PC-9 (cell line): ENCODE measurements at regions not wholly inside any gene's neighbourhood (a gene's known extent, or its start where the extent isn't known, plus 50 kb on each side); places are given as distances from the start of the nearest gene placed in this dataset.

Experiments
- BruUV-seq: library from RNA; stranded (reverse); fragments of 400-500 nt; replicated peaks from 2 replicates; lab custom pipeline; 2021; lab: Mats Ljungman, UMichigan
- CTCF ChIA-PET: fragments of 300-600 bp; sonication (Branson Sonifier 250); formaldehyde crosslinking; loops from one replicate; lab custom pipeline; 2022; ENCODE audit warnings: antibody characterized with exemption; lab: Charles Lee
- POLR2A ChIA-PET: fragments of 300-600 bp; sonication (Branson Sonifier 250); formaldehyde crosslinking; loops from one replicate; lab custom pipeline; 2022; ENCODE audit warnings: antibody characterized with exemption; ENCODE audit not compliant: unreplicated experiment; lab: Charles Lee
- DNase-seq, 2 experiments: peaks; one replicate each; pipeline versions ENCODE4 v3.0.0 to v3.0.0-alpha.2; 2015 to 2022; ENCODE audit warnings: mixed read lengths in 1 of 2
- H2AFZ ChIP-seq: fragments of 200-600 bp; sonication (generic); 2 replicates; pipeline ENCODE4 v1.8.1; 2017; ENCODE audit warnings: antibody characterized with exemption
- H3F3A ChIP-seq: fragments of 200-600 bp; sonication (generic); 2 replicates; pipeline ENCODE4 v1.8.1; 2017; ENCODE audit warnings: antibody characterized with exemption, mild to moderate bottlenecking, low read depth; ENCODE audit not compliant: insufficient read depth
- H3K27ac ChIP-seq: fragments of 200-600 bp; sonication (generic); 2 replicates; pipeline ENCODE4 v1.6.1; 2016; ENCODE audit warnings: mixed run types
- H3K27me3 ChIP-seq: fragments of 200-600 bp; sonication (generic); 2 replicates; pipeline ENCODE4 v1.6.1; 2016; ENCODE audit warnings: low read depth, mixed run types; ENCODE audit not compliant: insufficient read depth
- H3K36me3 ChIP-seq: fragments of 200-600 bp; sonication (generic); 2 replicates; pipeline ENCODE4 v1.6.1; 2016; ENCODE audit warnings: low read depth, mixed run types
- H3K4me1 ChIP-seq: fragments of 200-600 bp; sonication (generic); replicated peaks from 2 replicates; pipeline ENCODE4 v1.6.1; 2016; ENCODE audit warnings: mixed run types; ENCODE audit not compliant: insufficient read depth
- H3K4me2 ChIP-seq: fragments of 200-600 bp; sonication (generic); 2 replicates; pipeline ENCODE4 v1.6.1; 2017; ENCODE audit warnings: mixed run types
- H3K4me3 ChIP-seq: fragments of 200-600 bp; sonication (generic); 2 replicates; pipeline ENCODE4 v1.6.1; 2016; ENCODE audit warnings: mixed run types
- H3K79me2 ChIP-seq: fragments of 200-600 bp; sonication (generic); 2 replicates; pipeline ENCODE4 v1.6.1; 2017; ENCODE audit warnings: low read depth, mixed run types
- H3K9me2 ChIP-seq: fragments of 200-600 bp; sonication (generic); 2 replicates; pipeline ENCODE4 v1.8.1; 2017; ENCODE audit warnings: mild to moderate bottlenecking; ENCODE audit not compliant: insufficient read depth
- H3K9me3 ChIP-seq: fragments of 200-600 bp; sonication (generic); 2 replicates; pipeline ENCODE4 v1.8.1; 2016; ENCODE audit warnings: low read depth; ENCODE audit not compliant: insufficient read depth
- H4K20me1 ChIP-seq: fragments of 200-600 bp; sonication (generic); 2 replicates; pipeline ENCODE4 v1.8.1; 2017; ENCODE audit not compliant: insufficient read depth
- EZH2 ChIP-seq: fragments of 200-600 bp; sonication (generic); IDR thresholded peaks from 2 replicates; pipeline ENCODE4 v1.8.0; 2017; ENCODE audit warnings: antibody characterized with exemption, low read depth
- intact Hi-C: fragments of 100-400 bp; cut with micrococcal nuclease; formaldehyde crosslinking; loops from one replicate; pipeline ENCODE4 v1.10.0; 2022; ENCODE audit not compliant: unreplicated experiment
- TF ChIP-seq, protein P1 (sequence below): fragments of 200-600 bp; sonication (generic); conservative IDR thresholded peaks from 2 replicates; pipeline ENCODE4 v1.6.1; 2017; ENCODE audit warnings: mixed run types, antibody characterized with exemption, mild to moderate bottlenecking, moderate library complexity

DNA sequence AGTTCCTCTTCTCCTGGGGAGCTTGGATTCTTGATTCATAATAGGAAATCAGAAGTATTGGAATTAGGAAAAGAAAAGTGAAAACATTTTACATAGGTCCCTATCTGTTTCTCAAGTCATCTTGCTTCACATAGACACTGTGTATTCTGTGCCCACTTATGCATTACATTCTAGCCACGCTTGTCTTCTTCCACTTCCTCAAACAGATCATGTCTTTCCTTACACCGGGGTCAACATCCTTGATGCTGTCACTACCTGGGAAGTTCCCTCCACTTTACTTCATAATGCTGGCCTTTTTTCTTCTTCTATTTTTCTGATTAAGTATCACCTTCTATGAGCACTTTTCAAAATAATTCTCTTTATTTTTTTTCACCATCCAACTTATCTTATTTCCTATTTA, 606.4 kb upstream of the CDH8 start:
- CTCF ChIA-PET, result no interaction called here
- no peaks in the 10 kb centered on the region for H4K20me1 ChIP-seq
- no TSS peak for BruUV-seq
- H3K9me2 ChIP-seq, result no peaks in the 10 kb centered on the region
- POLR2A ChIA-PET, result no interaction called here
- H3K27ac ChIP-seq, result no peak overlapping the region
- no peaks in the 10 kb centered on the region for H3K9me3 ChIP-seq
- H3K27me3 ChIP-seq, result no peaks in the 10 kb centered on the region
- H3K4me3 ChIP-seq, result no peak overlapping the region
- no peak overlapping the region for H3K4me2 ChIP-seq
- H3K36me3 ChIP-seq, result no peaks in the 10 kb centered on the region
- H3K4me1 ChIP-seq, result no peaks in the 10 kb centered on the region
- intact Hi-C loops, result no loop called here
- DNase-seq, result no peak
- no peak overlapping the region for H2AFZ ChIP-seq
- no peaks in the 10 kb centered on the region for H3F3A ChIP-seq
- H3K79me2 ChIP-seq, result no peaks in the 10 kb centered on the region
- TF ChIP-seq EZH2, result no peak
- TF ChIP-seq, protein P1, sequence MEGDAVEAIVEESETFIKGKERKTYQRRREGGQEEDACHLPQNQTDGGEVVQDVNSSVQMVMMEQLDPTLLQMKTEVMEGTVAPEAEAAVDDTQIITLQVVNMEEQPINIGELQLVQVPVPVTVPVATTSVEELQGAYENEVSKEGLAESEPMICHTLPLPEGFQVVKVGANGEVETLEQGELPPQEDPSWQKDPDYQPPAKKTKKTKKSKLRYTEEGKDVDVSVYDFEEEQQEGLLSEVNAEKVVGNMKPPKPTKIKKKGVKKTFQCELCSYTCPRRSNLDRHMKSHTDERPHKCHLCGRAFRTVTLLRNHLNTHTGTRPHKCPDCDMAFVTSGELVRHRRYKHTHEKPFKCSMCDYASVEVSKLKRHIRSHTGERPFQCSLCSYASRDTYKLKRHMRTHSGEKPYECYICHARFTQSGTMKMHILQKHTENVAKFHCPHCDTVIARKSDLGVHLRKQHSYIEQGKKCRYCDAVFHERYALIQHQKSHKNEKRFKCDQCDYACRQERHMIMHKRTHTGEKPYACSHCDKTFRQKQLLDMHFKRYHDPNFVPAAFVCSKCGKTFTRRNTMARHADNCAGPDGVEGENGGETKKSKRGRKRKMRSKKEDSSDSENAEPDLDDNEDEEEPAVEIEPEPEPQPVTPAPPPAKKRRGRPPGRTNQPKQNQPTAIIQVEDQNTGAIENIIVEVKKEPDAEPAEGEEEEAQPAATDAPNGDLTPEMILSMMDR, result no peak

DNA sequence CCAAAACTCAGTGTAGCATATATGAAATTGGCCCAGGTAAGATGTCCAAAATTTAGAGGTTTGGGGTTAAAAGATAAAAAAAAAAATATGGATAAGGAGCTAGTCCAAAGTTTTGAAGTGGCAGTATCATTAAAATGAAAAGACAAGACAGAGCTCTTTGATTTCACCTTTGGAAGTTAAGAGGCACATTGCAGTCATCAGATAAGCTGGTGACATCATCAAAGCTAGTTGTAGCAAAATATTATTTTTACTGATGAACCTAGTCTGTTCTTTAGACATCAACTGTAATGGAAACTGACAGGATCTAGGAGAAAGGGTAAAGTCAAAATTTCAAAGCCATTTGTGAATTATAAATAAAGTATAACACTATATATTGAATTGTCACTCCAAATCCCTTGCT, 603.7 kb upstream of the CDH8 start:
- Histone ChIP-seq H3F3A (no peaks in the 10 kb centered on the region), H4K20me1 (no peaks in the 10 kb centered on the region), H3K27me3 (no peaks in the 10 kb centered on the region), H3K4me2 (no peak overlapping the region), H3K9me3 (no peaks in the 10 kb centered on the region), H3K9me2 (no peaks in the 10 kb centered on the region), H2AFZ (no peak overlapping the region), H3K79me2 (no peaks in the 10 kb centered on the region), H3K4me1 (no peaks in the 10 kb centered on the region), H3K36me3 (no peaks in the 10 kb centered on the region), H3K4me3 (no peak overlapping the region), H3K27ac (no peak overlapping the region)
- TF ChIP-seq, protein P1, result no peak
- TF ChIP-seq EZH2, result no peak
- no peak for DNase-seq
- ChIA-PET CTCF (no interaction called here), POLR2A (no interaction called here)
- intact Hi-C loops, result no loop called here
- BruUV-seq, result no TSS peak

DNA sequence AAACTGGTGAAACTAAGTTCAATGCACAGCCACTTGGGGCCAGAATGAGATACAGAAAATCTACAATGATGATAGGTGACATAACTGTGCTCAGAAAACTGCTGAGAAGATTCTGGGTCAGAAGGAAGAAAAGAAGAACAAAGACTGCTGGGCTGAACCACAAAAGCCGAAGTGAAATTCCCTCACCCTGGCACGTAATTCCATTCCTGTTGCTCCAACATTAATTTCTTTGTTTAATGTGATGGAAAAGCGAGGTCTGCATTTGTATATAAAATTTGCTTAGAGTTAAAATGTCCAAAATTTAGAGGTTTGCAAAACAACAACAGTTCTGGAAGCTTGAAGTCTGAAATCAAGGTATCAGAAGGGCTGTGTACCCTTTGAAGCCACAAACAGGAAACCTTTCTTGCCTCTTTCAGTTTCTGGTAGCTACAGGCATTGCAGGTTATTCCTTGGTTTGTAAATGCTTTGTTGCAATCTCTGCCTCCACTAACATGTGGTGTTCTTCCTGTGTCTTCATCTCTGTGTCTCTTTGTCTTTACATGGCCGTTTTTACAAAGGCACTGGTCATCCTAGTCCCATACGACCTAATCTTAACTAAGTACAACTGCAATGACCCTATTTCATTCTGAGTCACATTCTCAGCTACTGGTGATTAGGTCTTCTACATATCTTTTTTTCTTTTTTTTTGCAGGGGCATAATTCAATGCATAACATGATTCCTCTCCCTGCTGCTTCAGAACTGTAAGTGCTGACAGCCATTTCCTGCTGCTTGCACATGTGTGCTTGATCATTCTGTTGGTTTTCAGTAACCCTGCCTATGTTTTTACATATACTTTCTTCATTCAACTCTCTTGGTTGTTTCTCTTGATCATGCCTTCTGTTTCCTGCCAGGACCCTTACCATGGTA, 603.0 kb upstream of the CDH8 start:
- no peak overlapping the region for H3K4me2 ChIP-seq
- CTCF ChIA-PET, result no interaction called here
- no peaks in the 10 kb centered on the region for H3K36me3 ChIP-seq
- BruUV-seq, result no TSS peak
- POLR2A ChIA-PET, result no interaction called here
- H4K20me1 ChIP-seq, result no peaks in the 10 kb centered on the region
- no peaks in the 10 kb centered on the region for H3K79me2 ChIP-seq
- intact Hi-C loops, result no loop called here
- no peaks in the 10 kb centered on the region for H3F3A ChIP-seq
- H3K27ac ChIP-seq, result no peak overlapping the region
- TF ChIP-seq, protein P1, result no peak
- no peak for TF ChIP-seq EZH2
- H3K4me1 ChIP-seq, result no peaks in the 10 kb centered on the region
- no peak for DNase-seq
- H3K27me3 ChIP-seq, result no peaks in the 10 kb centered on the region
- no peak overlapping the region for H2AFZ ChIP-seq
- H3K4me3 ChIP-seq, result no peak overlapping the region
- no peaks in the 10 kb centered on the region for H3K9me2 ChIP-seq
- H3K9me3 ChIP-seq, result no peaks in the 10 kb centered on the region
